Naive B cell (primary cell): ENCODE measurements at regions not wholly inside any gene's neighbourhood (a gene's known extent, or its start where the extent isn't known, plus 50 kb on each side); places are given as distances from the start of the nearest gene placed in this dataset.

Source experiments
- ATAC-seq, 2 donors: fragments of 150-1000 bp; cut with Tn5 transposase; 2 replicates each; pipeline ENCODE4 v1.10.0; 2021; ENCODE audit warnings: low read depth in 2 of 2, mild to moderate bottlenecking in 2 of 2, moderate library complexity in 2 of 2
- DNase-seq: peaks from one replicate; pipeline ENCODE4 v3.0.0; 2022
- H3K27ac Mint-ChIP-seq, 6 donors: one replicate each; pipeline ENCODE4 v1.8.0; 2020 to 2022; ENCODE audit warnings: mild to moderate bottlenecking in 6 of 6, mixed read lengths in 6 of 6, moderate library complexity in 5 of 6, inconsistent platforms in 2 of 6
- H3K27me3 Mint-ChIP-seq, 3 donors: one replicate each; pipeline ENCODE4 v1.8.0; 2021 to 2022; ENCODE audit warnings: mixed read lengths in 3 of 3, mild to moderate bottlenecking in 1 of 3
- H3K36me3 Mint-ChIP-seq, 2 donors: one replicate each; pipeline ENCODE4 v1.8.0; 2020 to 2022; ENCODE audit warnings: mixed read lengths in 2 of 2, inconsistent platforms in 1 of 2, mild to moderate bottlenecking in 1 of 2
- H3K4me1 Mint-ChIP-seq, 3 donors: one replicate each; pipeline ENCODE4 v1.8.0; 2020 to 2022; ENCODE audit warnings: mixed read lengths in 3 of 3, inconsistent platforms in 1 of 3, mild to moderate bottlenecking in 1 of 3, moderate library complexity in 1 of 3
- H3K4me3 Mint-ChIP-seq, 8 donors: one replicate each; pipeline ENCODE4 v1.8.0; 2020 to 2022; ENCODE audit warnings: mild to moderate bottlenecking in 8 of 8, mixed read lengths in 8 of 8, moderate library complexity in 8 of 8, inconsistent platforms in 2 of 8
- H3K9me3 Mint-ChIP-seq, 7 donors: one replicate each; pipeline ENCODE4 v1.8.0; 2020 to 2022; ENCODE audit warnings: mixed read lengths in 7 of 7, mild to moderate bottlenecking in 5 of 7, inconsistent platforms in 2 of 7, moderate library complexity in 1 of 7

GRCh38 chr2:6011921-6012320 is 319.7 kb downstream of the SOX11 start:
- Mint-ChIP-seq H3K4me1 (no peaks in the 10 kb centered on the region), H3K27me3 (no peaks in the 10 kb centered on the region), H3K27ac (no peak overlapping the region), H3K4me3 (no peak overlapping the region), H3K36me3 (no peaks in the 10 kb centered on the region), H3K9me3 (peaks cover 0 to 5% (median 0%) of the 10 kb centered on the region in 7 donors)
- ATAC-seq (no peak), DNase-seq (no peak)

DNA sequence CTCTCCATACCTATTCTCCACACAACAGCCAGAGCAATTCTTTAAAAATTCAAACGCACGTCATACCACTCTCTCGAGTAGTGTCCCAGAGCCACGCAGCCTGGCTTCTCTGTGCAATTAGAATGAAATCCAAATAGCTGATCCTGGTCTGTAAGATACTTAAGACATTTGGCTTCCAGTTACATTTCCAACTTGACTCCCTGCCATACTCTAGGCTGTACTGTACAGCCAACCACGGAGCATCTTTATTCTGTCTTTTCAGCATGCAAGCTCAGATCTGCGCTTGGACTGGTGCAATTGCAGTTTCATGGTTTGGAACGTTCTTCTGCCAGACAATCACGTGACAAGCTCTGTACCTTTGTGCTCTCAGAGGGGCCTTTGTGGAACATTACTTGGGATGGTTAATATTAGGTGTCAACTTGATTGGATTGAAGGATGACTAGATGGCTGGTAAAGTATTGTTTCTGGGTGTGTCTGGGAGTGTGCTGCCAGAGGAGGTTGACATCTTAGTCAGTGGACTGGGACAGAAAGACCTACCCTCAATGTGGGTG is 325.6 kb downstream of the SOX11 start:
- H3K27me3 Mint-ChIP-seq = peaks cover 0 to 12% (median 0%) of the 10 kb centered on the region in 3 donors
- no peak overlapping the region for H3K27ac Mint-ChIP-seq
- H3K4me1 Mint-ChIP-seq = no peaks in the 10 kb centered on the region
- DNase-seq (no peak), ATAC-seq (no peak)
- H3K36me3 Mint-ChIP-seq = no peaks in the 10 kb centered on the region
- H3K9me3 Mint-ChIP-seq = peaks cover 0 to 6% (median 0%) of the 10 kb centered on the region in 7 donors
- H3K4me3 Mint-ChIP-seq = no peak overlapping the region

DNA sequence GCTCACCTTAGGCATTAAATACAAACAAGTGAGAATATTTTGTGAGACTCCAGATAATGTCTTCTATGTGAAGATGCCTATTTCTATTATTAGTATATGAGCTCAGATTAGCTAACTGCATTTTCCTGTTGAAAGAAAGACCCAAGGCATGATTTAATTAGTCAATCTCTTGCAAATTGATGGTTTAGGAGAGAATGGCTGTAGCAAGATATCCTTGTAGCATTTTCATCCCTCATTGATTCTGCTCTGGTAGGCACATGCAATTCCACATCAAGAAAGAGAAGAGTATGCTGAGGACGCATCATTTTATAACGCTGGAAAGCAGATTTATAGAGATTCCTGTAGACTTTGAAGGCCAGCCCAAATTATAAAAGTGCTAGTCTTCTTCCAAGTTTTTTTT is 332.0 kb downstream of the SOX11 start:
- Mint-ChIP-seq H3K4me3 (no peak overlapping the region), H3K9me3 (peaks cover 0 to 7% (median 4%) of the 10 kb centered on the region in 7 donors), H3K4me1 (no peaks in the 10 kb centered on the region), H3K27me3 (peaks cover 0 to 21% (median 0%) of the 10 kb centered on the region in 3 donors), H3K36me3 (no peaks in the 10 kb centered on the region), H3K27ac (no peak overlapping the region)
- ATAC-seq (no peak), DNase-seq (no peak)

DNA sequence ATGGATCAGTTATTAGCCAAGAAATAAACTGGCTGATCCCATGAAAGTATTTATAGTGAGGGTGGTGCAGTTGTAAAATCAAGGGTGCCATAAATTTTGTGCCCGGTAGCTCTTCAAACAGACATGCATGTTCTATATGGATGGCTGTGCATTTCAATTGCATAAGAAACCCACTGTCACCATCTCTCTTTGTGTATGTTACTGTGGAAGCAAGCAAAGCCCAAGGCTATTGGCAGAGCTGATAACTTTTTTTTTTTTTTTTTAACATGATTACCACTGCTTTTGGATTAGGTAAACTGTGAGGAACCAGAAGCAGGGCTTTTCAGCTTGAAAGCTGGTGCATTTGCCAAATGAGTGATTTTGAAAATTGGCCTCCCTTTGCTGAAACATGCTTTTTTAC is 332.6 kb downstream of the SOX11 start:
- Mint-ChIP-seq H3K9me3 (peaks cover 0 to 7% (median 4%) of the 10 kb centered on the region in 7 donors), H3K27me3 (peaks cover 0 to 21% (median 0%) of the 10 kb centered on the region in 3 donors), H3K4me1 (no peaks in the 10 kb centered on the region), H3K4me3 (no peak overlapping the region), H3K36me3 (no peaks in the 10 kb centered on the region), H3K27ac (no peak overlapping the region)
- DNase-seq = no peak
- no peak for ATAC-seq

DNA sequence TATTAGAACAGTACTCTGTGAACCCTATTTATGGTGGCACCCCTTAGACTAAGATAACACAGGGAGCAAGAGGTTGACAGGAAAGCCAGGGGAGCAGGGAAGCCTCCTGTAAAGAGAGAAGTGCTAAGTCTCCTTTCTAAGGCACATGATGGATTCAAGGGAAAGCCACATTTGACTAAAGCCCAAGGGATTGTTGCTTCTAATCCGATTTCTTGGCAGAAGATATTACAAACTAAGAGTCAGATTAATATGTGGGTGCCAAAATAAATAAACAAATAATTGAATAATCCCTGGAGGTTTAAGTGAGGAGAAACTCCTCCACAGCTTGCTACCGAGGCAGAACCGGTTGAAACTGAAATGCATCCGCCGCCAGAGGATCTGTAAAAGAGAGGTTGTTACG is 333.2 kb downstream of the SOX11 start:
- no peak for DNase-seq
- H3K27ac Mint-ChIP-seq = peak overlapping the region in 1 of 6 donors; percentile 16
- H3K27me3 Mint-ChIP-seq = peaks cover 0 to 16% (median 0%) of the 10 kb centered on the region in 3 donors
- no peak for ATAC-seq
- peaks cover 0 to 12% (median 4%) of the 10 kb centered on the region in 7 donors for H3K9me3 Mint-ChIP-seq
- no peaks in the 10 kb centered on the region for H3K4me1 Mint-ChIP-seq
- H3K4me3 Mint-ChIP-seq = no peak overlapping the region
- H3K36me3 Mint-ChIP-seq = no peaks in the 10 kb centered on the region

DNA sequence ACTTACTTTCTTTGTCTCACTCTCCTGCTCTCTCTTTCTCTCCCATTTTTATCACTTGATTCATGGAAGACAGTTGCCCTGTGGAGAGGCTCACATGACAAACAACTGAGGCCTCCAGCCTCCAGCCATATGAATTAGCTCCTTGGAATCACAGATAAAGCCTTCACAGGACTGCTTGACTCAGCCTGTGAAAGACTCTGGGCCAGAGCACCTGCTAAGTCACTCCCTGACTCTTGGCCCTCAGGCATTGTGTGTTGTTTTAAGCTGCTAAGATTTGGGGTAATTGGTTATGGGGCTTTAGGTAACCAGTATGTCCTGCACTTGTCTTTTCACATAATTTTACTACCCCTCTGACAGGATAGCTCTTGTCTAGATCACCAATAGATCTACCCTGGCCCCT is 334.9 kb downstream of the SOX11 start:
- H3K36me3 Mint-ChIP-seq = no peaks in the 10 kb centered on the region
- DNase-seq (no peak), ATAC-seq (no peak)
- no peaks in the 10 kb centered on the region for H3K4me1 Mint-ChIP-seq
- H3K4me3 Mint-ChIP-seq = no peak overlapping the region
- H3K9me3 Mint-ChIP-seq = peaks cover 0 to 12% (median 2%) of the 10 kb centered on the region in 7 donors
- H3K27me3 Mint-ChIP-seq = peaks cover 0 to 17% (median 0%) of the 10 kb centered on the region in 3 donors
- peak overlapping the region in 1 of 6 donors; percentile 35 for H3K27ac Mint-ChIP-seq

GRCh38 chr2:6031200-6031867 is 339.1 kb downstream of the SOX11 start:
- Mint-ChIP-seq H3K4me3 (no peak overlapping the region), H3K4me1 (no peaks in the 10 kb centered on the region), H3K36me3 (no peaks in the 10 kb centered on the region), H3K27ac (no peak overlapping the region), H3K27me3 (peaks cover 0 to 19% (median 0%) of the 10 kb centered on the region in 3 donors), H3K9me3 (peaks cover 0 to 13% (median 2%) of the 10 kb centered on the region in 7 donors)
- ATAC-seq = no peak
- DNase-seq = no peak

DNA sequence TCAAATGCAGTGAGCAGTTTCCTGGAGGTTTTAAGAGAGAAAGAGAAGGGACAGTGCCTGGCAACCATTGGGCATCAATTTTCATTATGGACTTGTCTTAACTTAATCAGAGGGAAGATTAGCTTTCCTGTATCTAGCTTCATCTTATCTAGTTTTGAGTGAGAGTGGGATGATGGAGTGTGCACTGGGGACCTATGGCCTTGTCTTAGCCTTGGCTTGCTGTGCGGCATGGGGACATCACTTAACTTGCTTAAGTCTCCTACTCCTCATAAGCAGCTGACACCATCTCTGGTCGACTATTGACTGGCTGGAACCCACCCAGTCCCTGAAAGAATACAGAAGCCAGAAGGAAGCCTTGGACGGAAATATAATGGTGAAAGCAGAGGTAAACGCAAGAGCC is 344.0 kb downstream of the SOX11 start:
- Mint-ChIP-seq H3K36me3 (no peaks in the 10 kb centered on the region), H3K9me3 (peaks cover 0 to 7% (median 0%) of the 10 kb centered on the region in 7 donors), H3K4me1 (no peaks in the 10 kb centered on the region), H3K27ac (peak overlapping the region in 1 of 6 donors; percentile 64), H3K4me3 (no peak overlapping the region), H3K27me3 (peaks cover 0 to 16% (median 0%) of the 10 kb centered on the region in 3 donors)
- ATAC-seq (no peak), DNase-seq (no peak)

GRCh38 chr2:6043238-6043637 is 351.1 kb downstream of the SOX11 start:
- Mint-ChIP-seq H3K27me3 (peaks cover 0 to 14% (median 0%) of the 10 kb centered on the region in 3 donors), H3K36me3 (no peaks in the 10 kb centered on the region), H3K9me3 (peaks cover 0 to 8% (median 0%) of the 10 kb centered on the region in 7 donors), H3K4me1 (no peaks in the 10 kb centered on the region), H3K4me3 (no peak overlapping the region), H3K27ac (no peak overlapping the region)
- ATAC-seq (no peak), DNase-seq (no peak)

DNA sequence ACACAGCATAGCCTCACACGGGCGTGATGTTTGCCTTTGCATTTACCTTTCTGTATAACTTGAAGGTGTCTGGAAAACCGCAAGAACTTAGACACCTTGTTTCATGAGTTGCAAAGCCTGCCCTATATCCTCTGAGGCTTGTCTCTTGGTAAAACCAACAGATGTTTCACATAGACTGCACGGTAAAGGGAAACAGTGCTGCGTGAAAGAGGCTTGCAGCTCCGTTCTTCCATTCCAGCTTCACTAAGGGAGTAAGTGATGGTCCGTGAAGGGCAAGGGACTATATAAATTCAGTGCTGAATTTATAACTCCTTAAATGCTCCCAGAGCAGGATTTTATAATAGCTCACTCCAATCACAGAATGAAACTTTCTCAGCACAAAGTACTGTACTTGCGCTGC is 360.5 kb downstream of the SOX11 start:
- Mint-ChIP-seq H3K27ac (no peak overlapping the region), H3K4me1 (no peaks in the 10 kb centered on the region), H3K4me3 (no peak overlapping the region), H3K27me3 (no peaks in the 10 kb centered on the region), H3K36me3 (no peaks in the 10 kb centered on the region), H3K9me3 (peaks cover 0 to 14% (median 5%) of the 10 kb centered on the region in 7 donors)
- ATAC-seq (no peak), DNase-seq (no peak)

DNA sequence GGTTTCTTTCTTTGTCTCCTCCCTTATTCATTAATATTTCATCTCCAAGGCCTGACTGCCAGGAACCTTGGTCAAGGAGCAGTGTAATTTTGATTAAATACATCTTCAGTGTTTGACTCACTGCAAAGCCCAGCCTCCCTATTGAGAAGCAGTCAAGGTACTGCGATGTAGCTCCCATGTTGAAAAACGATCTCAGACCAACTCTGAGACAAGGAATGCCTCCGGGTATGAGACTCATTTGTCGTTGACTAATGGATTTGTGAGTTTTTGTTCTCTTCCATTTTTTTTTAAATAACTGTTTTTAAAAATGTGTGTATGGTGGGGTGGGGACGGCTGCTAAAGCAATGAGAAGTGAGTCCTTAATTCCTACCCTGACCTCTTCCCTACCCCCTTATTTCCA is 361.6 kb downstream of the SOX11 start:
- H3K4me3 Mint-ChIP-seq = no peak overlapping the region
- H3K9me3 Mint-ChIP-seq = peaks cover 0 to 11% (median 6%) of the 10 kb centered on the region in 7 donors
- no peaks in the 10 kb centered on the region for H3K27me3 Mint-ChIP-seq
- no peak overlapping the region for H3K27ac Mint-ChIP-seq
- DNase-seq (no peak), ATAC-seq (no peak)
- no peaks in the 10 kb centered on the region for H3K4me1 Mint-ChIP-seq
- H3K36me3 Mint-ChIP-seq = no peaks in the 10 kb centered on the region

DNA sequence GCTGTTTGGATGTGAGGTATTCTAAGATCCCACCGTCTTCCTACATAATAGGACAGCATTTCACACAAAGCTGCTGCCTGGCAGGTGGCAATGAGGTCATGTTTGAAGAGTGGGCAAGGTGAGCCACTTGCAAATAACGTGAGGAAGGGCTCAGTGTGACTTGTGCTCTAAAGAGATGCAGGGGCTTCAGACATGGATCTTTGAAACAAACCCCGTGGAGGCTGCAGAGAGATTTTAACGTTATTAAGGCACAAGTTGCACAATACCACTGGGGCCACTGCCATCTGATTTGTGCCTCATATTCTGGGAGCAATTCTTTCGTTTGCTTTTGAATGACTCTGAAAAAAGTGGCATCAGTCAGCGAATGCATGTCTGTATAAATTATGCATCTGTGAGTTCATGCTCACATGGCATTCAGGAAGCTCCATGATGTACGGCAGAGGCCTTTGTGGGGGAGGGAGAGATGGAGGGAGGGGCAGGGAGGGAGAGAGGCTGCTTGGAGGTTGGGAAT is 362.0 kb downstream of the SOX11 start:
- ATAC-seq (no peak), DNase-seq (no peak)
- H3K27ac Mint-ChIP-seq = peak overlapping the region in 1 of 6 donors; percentile 19
- no peak overlapping the region for H3K4me3 Mint-ChIP-seq
- no peaks in the 10 kb centered on the region for H3K27me3 Mint-ChIP-seq
- H3K9me3 Mint-ChIP-seq = peaks cover 0 to 10% (median 6%) of the 10 kb centered on the region in 7 donors
- no peaks in the 10 kb centered on the region for H3K4me1 Mint-ChIP-seq
- no peaks in the 10 kb centered on the region for H3K36me3 Mint-ChIP-seq

DNA sequence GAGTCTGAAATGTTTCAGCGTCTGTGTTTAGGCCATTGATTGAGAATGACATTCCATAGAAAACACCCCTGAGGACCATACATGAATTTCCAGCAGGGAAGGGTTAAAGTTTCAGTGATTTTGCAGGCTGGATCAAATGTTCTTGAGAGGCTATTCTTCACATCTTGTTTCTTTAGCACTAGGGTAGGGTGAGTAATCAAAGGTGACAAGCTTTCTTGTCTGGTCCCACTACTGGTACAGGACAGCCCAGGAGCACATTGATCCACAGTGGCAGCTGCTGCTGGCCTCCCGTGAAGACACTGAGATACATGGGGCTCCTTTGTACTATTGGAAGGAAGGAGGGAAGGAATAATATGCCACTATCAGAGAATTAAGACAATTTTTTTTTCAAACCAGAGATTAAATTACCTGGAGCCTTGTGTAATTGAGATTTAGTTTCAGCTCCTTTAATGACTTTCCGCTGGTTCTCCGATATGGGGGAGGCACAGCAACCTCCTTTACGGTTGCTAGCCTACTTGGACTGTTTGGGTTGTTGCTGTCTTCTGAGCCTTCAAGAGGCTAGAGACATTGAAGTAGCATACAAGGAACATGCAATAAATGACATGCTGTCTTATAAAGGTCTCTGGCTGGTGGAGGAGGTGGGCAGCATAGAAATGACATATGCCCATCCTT is 368.9 kb downstream of the SOX11 start:
- peaks cover 0 to 3% (median 0%) of the 10 kb centered on the region in 7 donors for H3K9me3 Mint-ChIP-seq
- H3K4me3 Mint-ChIP-seq = no peak overlapping the region
- H3K27me3 Mint-ChIP-seq = peaks cover 0 to 23% (median 0%) of the 10 kb centered on the region in 3 donors
- H3K4me1 Mint-ChIP-seq = no peaks in the 10 kb centered on the region
- H3K27ac Mint-ChIP-seq = no peak overlapping the region
- no peaks in the 10 kb centered on the region for H3K36me3 Mint-ChIP-seq
- ATAC-seq (no peak), DNase-seq (no peak)

- Mint-ChIP-seq H3K27ac (no peak overlapping the region), H3K4me3 (no peak overlapping the region), H3K4me1 (no peaks in the 10 kb centered on the region), H3K9me3 (no peaks in the 10 kb centered on the region), H3K27me3 (peaks cover 0 to 23% (median 0%) of the 10 kb centered on the region in 3 donors), H3K36me3 (no peaks in the 10 kb centered on the region)
- DNase-seq (no peak), ATAC-seq (no peak)
These were observed 372.6 kb downstream of the SOX11 start for GRCh38 chr2:6064757-6065156.
